Liver (tissue), 8 donors: ENCODE measurements at regions not wholly inside any gene's neighbourhood (a gene's known extent, or its start where the extent isn't known, plus 50 kb on each side); places are given as distances from the start of the nearest gene placed in this dataset.

Experiments
- DNase-seq: peaks from one replicate; pipeline ENCODE4 v3.0.0-alpha.2; 2017; ENCODE audit warnings: low spot score
- H3K27ac ChIP-seq, 2 donors: one replicate each; pipeline ENCODE4 v1.7.0; 2013; ENCODE audit warnings: inconsistent platforms in 2 of 2, low read length in 2 of 2, control low read depth in 1 of 2, low read depth in 1 of 2, mild to moderate bottlenecking in 1 of 2
- H3K27me3 ChIP-seq, 4 donors: one replicate each; pipeline versions ENCODE4 v1.6.1 to v1.7.0; 2013; ENCODE audit warnings: low read length in 3 of 4, inconsistent platforms in 1 of 4, mild to moderate bottlenecking in 1 of 4, moderate library complexity in 1 of 4; ENCODE audit not compliant: control insufficient read depth in 4 of 4, insufficient read depth in 4 of 4
- H3K36me3 ChIP-seq, 4 donors: one replicate each; pipeline versions ENCODE4 v1.6.1 to v1.7.0; 2013; ENCODE audit warnings: low read length in 3 of 4, mild to moderate bottlenecking in 3 of 4, low read depth in 1 of 4, moderate library complexity in 1 of 4; ENCODE audit not compliant: control insufficient read depth in 4 of 4, insufficient read depth in 3 of 4
- H3K4me1 ChIP-seq, 4 donors: one replicate each; pipeline versions ENCODE4 v1.6.1 to v1.7.0; 2013; ENCODE audit warnings: low read length in 3 of 4, mild to moderate bottlenecking in 3 of 4, moderate library complexity in 1 of 4; ENCODE audit not compliant: control insufficient read depth in 4 of 4, insufficient read depth in 4 of 4
- H3K4me3 ChIP-seq, 3 donors: one replicate each; pipeline versions ENCODE4 v1.6.1 to v1.7.0; 2013; ENCODE audit warnings: low read length in 3 of 3, control low read depth in 1 of 3, low read depth in 1 of 3, mild to moderate bottlenecking in 1 of 3
- H3K9ac ChIP-seq, 2 donors: one replicate each; pipeline ENCODE4 v1.7.0; 2013; ENCODE audit warnings: low read length in 2 of 2, mild to moderate bottlenecking in 2 of 2, moderate library complexity in 2 of 2, control low read depth in 1 of 2, low read depth in 1 of 2
- H3K9me3 ChIP-seq, 4 donors: one replicate each; pipeline versions ENCODE4 v1.6.1 to v1.7.0; 2013; ENCODE audit warnings: low read length in 3 of 4; ENCODE audit not compliant: control insufficient read depth in 4 of 4
- CTCF ChIP-seq: fragments of 150-350 bp; IDR thresholded peaks from 2 replicates; pipeline ENCODE4 v1.5.1; 2017; ENCODE audit warnings: improper control_type of control experiment, low read depth, low read length; ENCODE audit not compliant: missing input control
- EGR1 ChIP-seq, 2 donors: IDR thresholded peaks; 2 replicates each; pipeline ENCODE4 v1.6.1; 2016 to 2018; ENCODE audit warnings: antibody characterized with exemption in 2 of 2, low read depth in 2 of 2
- FOXA1 ChIP-seq: IDR thresholded peaks from 2 replicates; pipeline ENCODE4 v1.6.1; 2016; ENCODE audit warnings: antibody characterized with exemption
- FOXA2 ChIP-seq: IDR thresholded peaks from 2 replicates; pipeline ENCODE4 v1.6.1; 2016; ENCODE audit warnings: antibody characterized with exemption
- GABPA ChIP-seq, 2 donors: IDR thresholded peaks in 1 of 2; conservative IDR thresholded peaks in 1 of 2; 2 replicates each; pipeline ENCODE4 v1.6.1; 2016; ENCODE audit warnings: antibody characterized with exemption in 2 of 2, mild to moderate bottlenecking in 1 of 2, moderate library complexity in 1 of 2
- HNF4A ChIP-seq, 2 donors: conservative IDR thresholded peaks; 2 replicates each; pipeline ENCODE4 v1.6.1; 2016; ENCODE audit warnings: antibody characterized with exemption in 2 of 2, mild to moderate bottlenecking in 2 of 2
- HNF4G ChIP-seq: IDR thresholded peaks from 2 replicates; pipeline ENCODE4 v1.6.1; 2016; ENCODE audit warnings: antibody characterized with exemption
- JUND ChIP-seq, 2 donors: IDR thresholded peaks; 2 replicates each; pipeline ENCODE4 v1.6.1; 2016; ENCODE audit warnings: antibody characterized with exemption in 2 of 2
- NR2F2 ChIP-seq: IDR thresholded peaks from 2 replicates; pipeline ENCODE4 v1.6.1; 2016; ENCODE audit warnings: antibody characterized with exemption
- RXRA ChIP-seq, 2 donors: IDR thresholded peaks; 2 replicates each; pipeline ENCODE4 v1.6.1; 2017 to 2018; ENCODE audit warnings: antibody characterized with exemption in 2 of 2, mild to moderate bottlenecking in 1 of 2
- TAF1 ChIP-seq: conservative IDR thresholded peaks from 2 replicates; pipeline ENCODE4 v1.6.1; 2016; ENCODE audit warnings: antibody characterized with exemption, mild to moderate bottlenecking
- YY1 ChIP-seq: IDR thresholded peaks from 2 replicates; pipeline ENCODE4 v1.6.1; 2016; ENCODE audit warnings: antibody characterized with exemption, mild to moderate bottlenecking
- WGBS: extraction: QIAGEN DNeasy Blood & Tissue Kit; methylation state at CpG from one replicate; pipeline ENCODE4 v1.1.7; 2013; 5-methylcytosine and 5-hydroxymethylcytosine counted together
- TF ChIP-seq, protein P1 (sequence below): IDR thresholded peaks from 2 replicates; pipeline ENCODE4 v1.6.1; 2016; ENCODE audit warnings: antibody characterized with exemption
- TF ChIP-seq, protein P2 (sequence below): IDR thresholded peaks from 2 replicates; pipeline ENCODE4 v1.6.1; 2016; ENCODE audit warnings: antibody characterized with exemption
- TF ChIP-seq, protein P3 (sequence below): IDR thresholded peaks from 2 replicates; pipeline ENCODE4 v1.6.1; 2016; ENCODE audit warnings: antibody characterized with exemption
- TF ChIP-seq, protein P4 (sequence below): IDR thresholded peaks from 2 replicates; pipeline ENCODE4 v1.6.1; 2016; ENCODE audit warnings: antibody characterized with exemption, mild to moderate bottlenecking
- donor health status: healthy.
- donor health status: healthy.
- donor health status: healthy.
- donor health status: healthy.
- donor health status: healthy.

DNA sequence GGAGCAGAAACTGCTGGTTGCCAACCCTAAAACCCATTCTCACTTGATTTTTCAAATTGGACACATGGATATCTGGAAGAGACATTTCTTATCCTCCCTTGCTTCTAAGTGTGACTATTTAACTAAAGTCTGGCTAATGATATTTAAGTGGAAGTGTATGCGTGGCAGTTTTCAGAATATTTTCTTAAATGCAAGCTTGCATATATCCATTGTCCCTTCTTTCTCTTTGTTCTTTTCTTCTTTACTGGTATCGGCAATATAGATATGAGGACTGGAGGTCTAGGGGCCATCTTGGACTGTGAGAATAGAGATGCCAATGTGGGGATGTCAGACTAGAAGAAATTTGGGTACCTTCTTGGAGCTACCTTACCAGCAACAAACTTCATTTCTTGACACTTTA, 364.3 kb upstream of the DPH6 start:
- no peak overlapping the region for H3K4me3 ChIP-seq
- H3K36me3 ChIP-seq: no peaks in the 10 kb centered on the region
- WGBS: 97% methylated on average over 2 of the region's 2 CpGs
- H3K9ac ChIP-seq: no peak overlapping the region
- H3K27me3 ChIP-seq: no peaks in the 10 kb centered on the region
- TF ChIP-seq HNF4A (conservative IDR thresholded peaks at IDR 0.05): no peak
- no peak for TF ChIP-seq RXRA (IDR thresholded peaks at IDR 0.05)
- TF ChIP-seq, protein P1, sequence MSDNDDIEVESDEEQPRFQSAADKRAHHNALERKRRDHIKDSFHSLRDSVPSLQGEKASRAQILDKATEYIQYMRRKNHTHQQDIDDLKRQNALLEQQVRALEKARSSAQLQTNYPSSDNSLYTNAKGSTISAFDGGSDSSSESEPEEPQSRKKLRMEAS: no peak
- TF ChIP-seq GABPA (IDR thresholded peaks at IDR 0.05 in 1 of 2, conservative IDR thresholded peaks at IDR 0.05 in 1 of 2): no peak
- no peak for TF ChIP-seq TAF1
- no peak for TF ChIP-seq JUND (IDR thresholded peaks at IDR 0.05)
- TF ChIP-seq YY1: no peak
- TF ChIP-seq, protein P2, sequence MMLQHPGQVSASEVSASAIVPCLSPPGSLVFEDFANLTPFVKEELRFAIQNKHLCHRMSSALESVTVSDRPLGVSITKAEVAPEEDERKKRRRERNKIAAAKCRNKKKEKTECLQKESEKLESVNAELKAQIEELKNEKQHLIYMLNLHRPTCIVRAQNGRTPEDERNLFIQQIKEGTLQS: no peak
- TF ChIP-seq, protein P3, sequence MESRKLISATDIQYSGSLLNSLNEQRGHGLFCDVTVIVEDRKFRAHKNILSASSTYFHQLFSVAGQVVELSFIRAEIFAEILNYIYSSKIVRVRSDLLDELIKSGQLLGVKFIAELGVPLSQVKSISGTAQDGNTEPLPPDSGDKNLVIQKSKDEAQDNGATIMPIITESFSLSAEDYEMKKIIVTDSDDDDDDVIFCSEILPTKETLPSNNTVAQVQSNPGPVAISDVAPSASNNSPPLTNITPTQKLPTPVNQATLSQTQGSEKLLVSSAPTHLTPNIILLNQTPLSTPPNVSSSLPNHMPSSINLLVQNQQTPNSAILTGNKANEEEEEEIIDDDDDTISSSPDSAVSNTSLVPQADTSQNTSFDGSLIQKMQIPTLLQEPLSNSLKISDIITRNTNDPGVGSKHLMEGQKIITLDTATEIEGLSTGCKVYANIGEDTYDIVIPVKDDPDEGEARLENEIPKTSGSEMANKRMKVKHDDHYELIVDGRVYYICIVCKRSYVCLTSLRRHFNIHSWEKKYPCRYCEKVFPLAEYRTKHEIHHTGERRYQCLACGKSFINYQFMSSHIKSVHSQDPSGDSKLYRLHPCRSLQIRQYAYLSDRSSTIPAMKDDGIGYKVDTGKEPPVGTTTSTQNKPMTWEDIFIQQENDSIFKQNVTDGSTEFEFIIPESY: no peak
- no peak for TF ChIP-seq EGR1 (IDR thresholded peaks at IDR 0.05; ENCODE audit: low read depth in 2 of 2)
- no peak for TF ChIP-seq HNF4G
- TF ChIP-seq, protein P4, sequence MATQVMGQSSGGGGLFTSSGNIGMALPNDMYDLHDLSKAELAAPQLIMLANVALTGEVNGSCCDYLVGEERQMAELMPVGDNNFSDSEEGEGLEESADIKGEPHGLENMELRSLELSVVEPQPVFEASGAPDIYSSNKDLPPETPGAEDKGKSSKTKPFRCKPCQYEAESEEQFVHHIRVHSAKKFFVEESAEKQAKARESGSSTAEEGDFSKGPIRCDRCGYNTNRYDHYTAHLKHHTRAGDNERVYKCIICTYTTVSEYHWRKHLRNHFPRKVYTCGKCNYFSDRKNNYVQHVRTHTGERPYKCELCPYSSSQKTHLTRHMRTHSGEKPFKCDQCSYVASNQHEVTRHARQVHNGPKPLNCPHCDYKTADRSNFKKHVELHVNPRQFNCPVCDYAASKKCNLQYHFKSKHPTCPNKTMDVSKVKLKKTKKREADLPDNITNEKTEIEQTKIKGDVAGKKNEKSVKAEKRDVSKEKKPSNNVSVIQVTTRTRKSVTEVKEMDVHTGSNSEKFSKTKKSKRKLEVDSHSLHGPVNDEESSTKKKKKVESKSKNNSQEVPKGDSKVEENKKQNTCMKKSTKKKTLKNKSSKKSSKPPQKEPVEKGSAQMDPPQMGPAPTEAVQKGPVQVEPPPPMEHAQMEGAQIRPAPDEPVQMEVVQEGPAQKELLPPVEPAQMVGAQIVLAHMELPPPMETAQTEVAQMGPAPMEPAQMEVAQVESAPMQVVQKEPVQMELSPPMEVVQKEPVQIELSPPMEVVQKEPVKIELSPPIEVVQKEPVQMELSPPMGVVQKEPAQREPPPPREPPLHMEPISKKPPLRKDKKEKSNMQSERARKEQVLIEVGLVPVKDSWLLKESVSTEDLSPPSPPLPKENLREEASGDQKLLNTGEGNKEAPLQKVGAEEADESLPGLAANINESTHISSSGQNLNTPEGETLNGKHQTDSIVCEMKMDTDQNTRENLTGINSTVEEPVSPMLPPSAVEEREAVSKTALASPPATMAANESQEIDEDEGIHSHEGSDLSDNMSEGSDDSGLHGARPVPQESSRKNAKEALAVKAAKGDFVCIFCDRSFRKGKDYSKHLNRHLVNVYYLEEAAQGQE: no peak
- no peak for TF ChIP-seq FOXA1
- no peak for TF ChIP-seq CTCF
- no peak for TF ChIP-seq NR2F2
- no peak for TF ChIP-seq FOXA2
- peaks cover 0 to 5% (median 2%) of the 10 kb centered on the region in 4 donors for H3K4me1 ChIP-seq
- H3K9me3 ChIP-seq: peaks cover 0 to 4% (median 2%) of the 10 kb centered on the region in 4 donors
- no peak for DNase-seq
- H3K27ac ChIP-seq: no peak overlapping the region
